Stimulated activated CD8-positive, alpha-beta memory T cell treated with anti-CD3 and anti-CD28 coated beads, Interleukin-15, amount 100 ng/mL, for 1 hour (primary cell): ENCODE measurements at regions not wholly inside any gene's neighbourhood (a gene's known extent, or its start where the extent isn't known, plus 50 kb on each side); places are given as distances from the start of the nearest gene placed in this dataset.
"Not testable (repeated sequence)": the region's sequence is repeated elsewhere in the genome, so short reads cannot be mapped to it uniquely, and the experiment has no call there.

Experiments used
- DNase-seq: peaks from one replicate; pipeline ENCODE4 v3.0.0-alpha.2; 2020; ENCODE audit warnings: low read depth

DNA sequence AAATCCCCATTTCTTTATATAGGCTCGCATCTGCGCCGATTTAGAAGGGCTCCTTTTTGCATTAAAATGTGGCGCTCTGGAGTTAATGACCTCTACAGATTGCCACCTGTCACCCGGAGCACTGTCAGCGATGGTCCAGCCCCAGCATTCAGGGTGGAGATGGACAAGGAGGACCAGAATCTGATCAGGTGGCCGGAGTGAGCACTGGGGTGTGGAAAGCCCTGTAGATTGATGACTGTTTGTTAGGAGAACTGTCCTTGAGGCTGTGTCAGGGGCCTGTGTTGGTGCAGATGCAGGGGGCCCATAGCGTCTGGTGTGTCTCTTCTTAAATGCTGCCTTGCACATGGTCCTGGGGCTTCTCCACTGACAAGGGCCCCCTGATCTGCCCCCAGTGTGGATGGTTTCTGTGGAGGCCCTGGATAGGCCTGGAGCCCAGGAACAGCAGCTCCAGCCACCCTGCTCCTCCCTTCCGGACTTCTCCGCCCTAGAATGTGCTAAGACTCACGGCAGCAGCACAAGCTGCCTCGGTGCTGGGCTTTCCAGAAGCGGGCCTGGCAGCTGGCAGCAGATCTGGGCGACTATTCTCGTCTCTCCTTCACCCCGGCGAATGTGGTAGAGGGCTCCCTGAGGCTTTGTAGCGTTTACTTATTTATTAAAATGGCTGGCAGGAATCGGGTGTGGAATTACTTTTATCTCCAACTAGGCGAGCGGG is 1333.3 kb downstream of the BRD1 start:
- no peak for DNase-seq

GRCh38 chr22:48493733-48494132 is 1333.9 kb downstream of the BRD1 start:
- DNase-seq, result no peak

- DNase-seq, result no peak
Measured at GRCh38 chr22:48492366-48493320, 1335.0 kb downstream of the BRD1 start.

DNA sequence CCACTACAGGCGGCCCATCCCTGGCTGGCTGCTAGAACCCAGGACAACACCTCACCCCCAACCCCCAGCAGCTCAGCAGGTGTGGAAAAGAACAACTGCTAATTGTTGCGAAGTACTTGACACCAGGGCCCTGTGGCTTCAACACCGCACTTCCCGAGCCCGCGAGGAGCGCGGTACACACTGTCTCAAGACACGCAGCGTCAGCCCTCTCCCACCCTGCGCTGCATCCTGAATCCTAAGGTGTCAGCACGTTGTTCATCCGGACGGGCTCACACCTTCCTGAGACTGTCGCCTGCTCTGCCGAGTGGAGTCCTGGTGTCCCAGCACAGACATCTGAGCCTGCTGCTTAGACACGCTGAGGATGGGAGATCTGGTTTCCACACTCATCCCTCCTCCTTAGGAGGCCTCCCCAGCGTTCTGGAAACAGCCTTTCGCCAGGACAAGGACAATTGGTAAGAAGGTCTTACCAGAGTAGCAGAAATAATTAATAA is 1336.2 kb downstream of the BRD1 start:
- no peak for DNase-seq

GRCh38 chr22:48490500-48491411 is 1336.9 kb downstream of the BRD1 start:
- no peak for DNase-seq

DNA sequence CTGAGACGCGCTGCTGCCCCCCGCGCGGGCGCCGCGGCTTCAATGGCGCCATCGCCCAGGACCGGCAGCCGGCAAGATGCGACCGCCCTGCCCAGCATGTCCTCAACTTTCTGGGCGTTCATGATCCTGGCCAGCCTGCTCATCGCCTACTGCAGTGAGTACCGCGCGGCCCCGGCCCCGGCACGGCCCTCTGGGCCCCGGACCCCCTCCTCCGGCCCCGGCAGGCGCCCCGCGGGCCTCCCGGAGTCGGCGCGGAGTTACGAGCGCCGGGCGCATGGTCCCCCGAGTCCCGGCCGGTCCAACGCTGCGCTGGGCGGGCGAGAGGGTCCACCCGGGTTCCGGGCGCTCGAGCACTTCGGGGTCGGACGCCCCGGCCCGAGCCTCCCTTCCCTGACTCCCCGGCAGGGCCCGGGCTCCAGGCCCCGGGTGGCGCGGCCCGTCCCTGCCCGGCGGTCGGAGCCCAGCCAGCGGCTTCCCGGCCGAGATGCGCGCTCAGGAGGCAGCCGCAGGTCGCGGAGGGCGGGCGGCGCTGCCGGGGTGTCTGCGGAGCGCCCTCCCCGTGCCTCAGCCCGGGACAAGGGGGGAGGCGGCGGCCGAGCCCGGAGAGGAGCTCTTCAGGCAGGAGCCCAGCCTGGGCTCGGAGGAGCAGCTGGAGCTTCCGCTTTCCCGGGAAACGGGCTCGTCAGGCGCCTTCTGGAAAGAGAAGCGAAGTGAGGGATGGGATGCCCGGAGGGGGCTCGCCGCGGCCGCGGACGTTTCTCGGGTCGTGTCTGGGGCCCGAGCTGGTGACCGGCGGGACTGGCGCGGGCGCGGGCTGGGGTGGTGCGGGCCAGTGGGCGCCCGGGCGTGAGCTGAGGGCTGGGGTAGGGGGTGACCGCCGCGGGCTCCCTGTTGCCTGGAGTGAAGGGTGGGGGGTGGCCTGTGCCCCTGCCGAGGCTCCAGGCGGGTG is 1337.8 kb downstream of the BRD1 start:
- DNase-seq, result no peak

DNA sequence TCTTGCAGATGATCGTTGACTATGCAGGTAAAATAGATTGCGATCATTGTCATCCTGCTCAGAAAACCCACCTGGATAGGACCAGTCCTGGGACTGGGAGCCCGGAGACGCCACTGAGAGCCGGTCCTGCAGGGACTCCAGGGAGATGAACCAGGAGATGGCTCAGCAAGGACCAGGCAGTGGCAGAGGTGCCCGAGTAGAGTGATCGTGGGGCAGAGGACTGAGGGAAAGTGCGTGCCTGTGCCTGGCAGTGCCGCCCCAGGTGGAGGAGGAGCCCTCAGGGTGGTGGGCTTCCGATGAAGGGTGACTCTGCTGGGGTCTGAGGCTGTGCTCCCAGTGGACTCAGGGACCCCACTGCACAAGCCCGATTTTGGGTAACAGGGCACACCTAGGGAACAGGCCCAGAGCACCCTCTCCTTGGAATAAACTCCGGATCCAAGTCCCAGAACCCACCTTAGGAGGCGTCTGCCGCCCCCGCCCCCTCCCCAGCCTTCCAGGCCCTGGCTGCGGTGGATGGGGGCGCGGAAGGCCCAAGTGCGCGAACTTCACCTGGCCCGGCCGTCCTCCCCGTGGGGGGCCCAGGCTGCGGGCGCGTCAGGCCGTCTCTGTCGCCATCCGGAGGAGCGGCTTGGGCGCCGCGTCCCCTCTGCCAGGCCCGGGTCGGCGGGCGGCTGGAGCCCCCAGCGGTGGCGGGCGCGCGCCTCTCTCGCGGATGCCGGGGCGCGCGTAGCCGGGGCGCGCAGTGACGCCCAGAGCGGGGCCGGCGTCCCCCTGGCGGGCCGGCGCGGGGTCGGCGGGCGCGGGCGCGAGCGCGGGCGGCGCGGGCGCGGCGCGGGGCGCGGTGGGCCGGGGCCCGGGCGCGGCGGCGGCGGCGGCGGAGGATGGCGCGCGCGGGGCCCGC is 1338.8 kb downstream of the BRD1 start:
- no peak for DNase-seq

DNA sequence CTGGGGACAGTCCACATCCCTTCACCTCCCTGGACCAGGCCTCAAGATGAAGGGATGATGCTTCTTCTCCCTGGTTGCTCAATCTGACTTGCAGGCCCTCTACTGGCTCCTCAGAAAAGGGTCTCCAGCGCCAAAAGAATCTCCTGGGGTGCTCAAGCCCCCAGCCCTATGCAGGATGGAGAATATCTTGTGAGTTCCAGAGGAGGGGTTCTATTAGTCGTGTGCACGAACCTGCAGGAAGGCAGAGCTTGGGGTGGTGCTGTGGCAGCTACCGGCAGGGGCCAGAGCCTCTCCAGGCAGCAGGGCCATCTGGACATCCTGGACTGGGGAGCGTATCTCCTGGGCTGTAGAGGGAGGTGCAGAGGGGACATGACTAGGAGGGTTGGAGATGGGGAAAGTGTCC is 1339.5 kb downstream of the BRD1 start:
- DNase-seq, result no peak

- no peak for DNase-seq
Measured at GRCh38 chr22:48486558-48486957, 1341.1 kb downstream of the BRD1 start.

- DNase-seq, result no peak
Measured at GRCh38 chr22:48486134-48486532, 1341.5 kb downstream of the BRD1 start.

DNA sequence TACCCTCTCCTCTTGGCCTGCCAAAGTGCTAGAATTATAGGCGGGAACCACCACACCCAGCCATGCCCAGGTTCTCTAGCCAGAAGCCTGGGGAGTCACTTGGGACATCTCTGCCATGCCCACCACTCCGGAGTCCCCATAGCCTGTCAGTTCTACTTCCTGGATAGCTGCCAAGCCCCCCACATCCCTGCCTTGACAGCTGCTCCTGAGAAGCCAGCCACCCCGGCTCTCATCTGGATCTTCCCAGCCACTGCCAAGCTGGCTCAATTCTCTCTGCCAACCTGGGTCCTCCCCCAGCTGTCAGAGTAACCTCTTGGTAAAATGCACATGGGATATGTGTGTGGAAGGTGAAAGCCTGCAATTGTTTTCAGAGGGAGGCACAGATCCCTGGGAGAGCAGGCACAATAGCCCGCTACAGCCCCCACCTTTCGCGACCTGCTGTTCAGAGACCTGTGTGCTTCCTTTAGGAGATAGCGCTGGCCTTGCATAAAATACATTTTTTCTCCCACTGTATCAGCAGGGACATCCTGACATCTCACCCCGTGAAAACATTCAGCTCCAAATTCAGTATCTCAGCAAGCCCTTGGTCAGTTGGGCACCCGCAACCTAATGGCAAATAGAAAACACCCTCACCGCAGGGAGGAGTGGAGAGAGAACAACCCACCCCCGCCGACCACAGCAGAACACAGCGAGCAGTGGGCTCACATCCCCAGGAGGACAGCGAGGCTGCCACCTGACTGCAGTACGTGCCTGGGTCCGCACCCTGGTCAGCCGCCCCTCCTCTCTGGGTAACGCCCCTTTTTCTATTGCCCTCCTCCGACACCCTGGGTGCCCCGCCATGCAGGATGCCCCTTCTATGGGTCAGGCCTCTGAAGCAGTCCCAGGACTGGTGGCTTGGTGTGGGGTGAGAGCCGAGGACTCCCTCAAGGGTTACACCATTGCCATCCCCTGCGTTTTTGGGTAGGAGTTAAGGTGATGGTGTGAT is 1342.2 kb downstream of the BRD1 start:
- DNase-seq, result no peak

GRCh38 chr22:48483764-48484528 is 1343.7 kb downstream of the BRD1 start:
- DNase-seq, result no peak

GRCh38 chr22:48482771-48483170 is 1344.9 kb downstream of the BRD1 start:
- DNase-seq, result no peak

GRCh38 chr22:48482198-48482597 is 1345.5 kb downstream of the BRD1 start:
- DNase-seq, result not testable (repeated sequence)

- DNase-seq, result no peak
Measured at GRCh38 chr22:48481748-48482147, 1345.9 kb downstream of the BRD1 start.

DNA sequence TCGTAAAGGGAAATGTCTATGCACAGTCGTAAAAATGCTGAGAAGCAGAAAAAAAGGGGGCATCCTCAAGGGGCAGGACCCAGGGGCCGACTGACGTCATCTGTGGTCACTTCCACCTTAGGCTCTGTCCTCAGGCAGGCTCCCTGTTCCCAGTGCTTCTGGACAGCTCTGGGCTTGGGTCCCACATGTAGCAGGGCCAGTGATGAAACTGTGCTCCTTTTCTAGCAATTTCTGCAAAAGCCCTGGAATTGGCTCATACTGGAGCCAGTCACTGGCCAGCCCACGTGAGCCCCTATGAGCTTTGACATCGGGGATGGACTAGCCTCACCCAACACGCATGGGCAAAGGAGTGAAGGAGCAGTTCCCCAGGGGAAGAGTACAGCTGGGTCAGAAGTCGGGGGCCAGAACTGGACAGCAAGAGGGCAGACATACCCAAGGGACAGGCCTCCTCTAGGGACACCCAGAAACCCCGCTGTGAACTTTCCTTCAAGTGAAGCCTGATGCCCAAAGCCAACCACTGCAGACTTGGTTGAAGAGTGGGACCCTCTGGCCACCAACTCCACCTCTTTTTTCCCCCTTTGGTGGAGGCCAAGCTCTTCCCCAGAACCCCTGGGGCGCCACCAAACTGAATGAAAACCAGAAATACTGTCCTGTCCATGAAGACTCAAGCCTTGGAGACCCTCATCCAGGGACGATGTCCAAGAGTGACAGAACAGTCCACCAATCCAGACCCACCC is 1349.0 kb downstream of the BRD1 start:
- DNase-seq, result no peak

DNA sequence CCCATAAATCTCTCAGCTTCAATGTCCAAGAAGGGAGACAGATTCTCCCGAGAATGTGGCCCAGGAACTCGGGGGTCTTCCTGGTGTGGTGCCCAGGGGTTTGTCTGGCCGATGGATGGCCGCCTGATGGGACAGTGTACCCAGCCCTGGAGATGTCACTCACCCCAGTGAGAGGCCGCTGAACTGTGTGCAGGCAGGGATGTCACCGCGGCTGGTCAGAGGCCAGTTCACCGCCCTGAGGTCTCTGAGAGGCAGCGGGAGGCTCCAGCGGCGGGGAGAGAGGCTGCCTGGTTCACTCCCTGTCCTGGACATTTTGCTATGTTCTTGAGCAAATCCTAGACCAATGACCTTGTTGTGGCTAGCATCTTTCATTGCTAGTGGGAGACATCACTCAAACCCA is 1349.5 kb downstream of the BRD1 start:
- DNase-seq, result no peak
